AG09319 (cell line): ENCODE measurements at regions not wholly inside any gene's neighbourhood (a gene's known extent, or its start where the extent isn't known, plus 50 kb on each side); places are given as distances from the start of the nearest gene placed in this dataset.

Source experiments
- DNase-seq: peaks from one replicate; pipeline ENCODE4 v3.0.0-alpha.2; 2010; ENCODE audit warnings: low read depth; ENCODE audit errors: extremely low read depth
- CTCF ChIP-seq: IDR thresholded peaks from 2 replicates; pipeline ENCODE4 v1.5.1; 2011; ENCODE audit warnings: low read depth, mild to moderate bottlenecking, inconsistent platforms, low read length, moderate library complexity

GRCh38 chr18:7325126-7325430, 94.2 kb downstream of the LRRC30 start:
- no peak for TF ChIP-seq CTCF
- no peak for DNase-seq

- no peak for DNase-seq
- TF ChIP-seq CTCF: no peak
Measured at GRCh38 chr18:7329016-7329415, 98.1 kb downstream of the LRRC30 start.

GRCh38 chr18:7332452-7332851, 101.6 kb downstream of the LRRC30 start:
- DNase-seq: no peak
- no peak for TF ChIP-seq CTCF

GRCh38 chr18:7333025-7333562, 102.2 kb downstream of the LRRC30 start:
- no peak for TF ChIP-seq CTCF
- DNase-seq: no peak

- no peak for TF ChIP-seq CTCF
- DNase-seq: no peak
Measured at GRCh38 chr18:7334973-7335568, 104.2 kb downstream of the LRRC30 start.

- DNase-seq: no peak
- TF ChIP-seq CTCF: no peak
Measured at GRCh38 chr18:7336623-7337022, 105.7 kb downstream of the LRRC30 start.

- TF ChIP-seq CTCF: no peak
- DNase-seq: no peak
Measured at GRCh38 chr18:7338846-7339245, 108.0 kb downstream of the LRRC30 start.
